ENCODE measurements at regions not wholly inside any gene's neighbourhood (a gene's known extent, or its start where the extent isn't known, plus 50 kb on each side); places are given as distances from the start of the nearest gene placed in this dataset.
A peak's percentile ranks its signal among the peaks of the same experiment; 100 is the strongest.

- no peak overlapping the region for H3K4me3 ChIP-seq (ENCODE audit: low read length)
- H2AFZ ChIP-seq (ENCODE audit: low read length) = no peak overlapping the region
- H3K9me3 ChIP-seq (replicated peaks; ENCODE audit: insufficient read depth, low read length) = no peaks in the 10 kb centered on the region
- H3K36me3 ChIP-seq (replicated peaks; ENCODE audit: insufficient read depth, low read length) = no peaks in the 10 kb centered on the region
- no peak overlapping the region for H3K4me2 ChIP-seq (ENCODE audit: low read depth, low read length)
- no peaks in the 10 kb centered on the region for H3K79me2 ChIP-seq (ENCODE audit: low read length)
- H3K27ac ChIP-seq (ENCODE audit: low read length) = no peak overlapping the region
- no peaks in the 10 kb centered on the region for H3K4me1 ChIP-seq (ENCODE audit: low read length)
- no peak for DNase-seq
- no peaks in the 10 kb centered on the region for H3F3A ChIP-seq (ENCODE audit: insufficient read depth, low read length)
- no peaks in the 10 kb centered on the region for H3K9me2 ChIP-seq (replicated peaks; ENCODE audit: insufficient read depth, low read length)
- TF ChIP-seq CTCF (IDR thresholded peaks at IDR 0.05; ENCODE audit: low read length) (no peak), EZH2 (optimal IDR thresholded peaks at IDR 0.05; ENCODE audit: low read depth, low read length) (no peak), EZH2phosphoT487 (IDR thresholded peaks at IDR 0.05; ENCODE audit: low read length) (no peak)
- H4K20me1 ChIP-seq (ENCODE audit: insufficient read depth, low read length) = no peaks in the 10 kb centered on the region
- H3K9ac ChIP-seq (ENCODE audit: low read length) = no peak overlapping the region
- peaks cover 65% of the 10 kb centered on the region for H3K27me3 ChIP-seq (replicated peaks; ENCODE audit: insufficient read depth, low read length)
Measured at GRCh38 chr15:77706482-77707244, 74.0 kb upstream of the LINGO1 start.

GRCh38 chr15:77702211-77702957, 69.7 kb upstream of the LINGO1 start:
- TF ChIP-seq EZH2 (optimal IDR thresholded peaks at IDR 0.05; ENCODE audit: low read depth, low read length) = no peak
- no peak for TF ChIP-seq CTCF (IDR thresholded peaks at IDR 0.05; ENCODE audit: low read length)
- TF ChIP-seq EZH2phosphoT487 (IDR thresholded peaks at IDR 0.05; ENCODE audit: low read length) = no peak
- H3K4me3 ChIP-seq (ENCODE audit: low read length) = no peak overlapping the region
- no peak overlapping the region for H3K4me2 ChIP-seq (ENCODE audit: low read depth, low read length)
- H3K9me3 ChIP-seq (replicated peaks; ENCODE audit: insufficient read depth, low read length) = no peaks in the 10 kb centered on the region
- no peak overlapping the region for H3K27ac ChIP-seq (ENCODE audit: low read length)
- H3F3A ChIP-seq (ENCODE audit: insufficient read depth, low read length) = no peaks in the 10 kb centered on the region
- H2AFZ ChIP-seq (ENCODE audit: low read length) = no peak overlapping the region
- DNase-seq = peak; percentile 28
- H3K4me1 ChIP-seq (ENCODE audit: low read length) = no peaks in the 10 kb centered on the region
- no peaks in the 10 kb centered on the region for H3K79me2 ChIP-seq (ENCODE audit: low read length)
- H3K9ac ChIP-seq (ENCODE audit: low read length) = no peak overlapping the region
- H3K36me3 ChIP-seq (replicated peaks; ENCODE audit: insufficient read depth, low read length) = no peaks in the 10 kb centered on the region
- H3K9me2 ChIP-seq (replicated peaks; ENCODE audit: insufficient read depth, low read length) = no peaks in the 10 kb centered on the region
- no peaks in the 10 kb centered on the region for H4K20me1 ChIP-seq (ENCODE audit: insufficient read depth, low read length)
- H3K27me3 ChIP-seq (replicated peaks; ENCODE audit: insufficient read depth, low read length) = peaks cover 34% of the 10 kb centered on the region

GRCh38 chr15:77698481-77698880, 65.8 kb upstream of the LINGO1 start:
- H3K4me3 ChIP-seq (ENCODE audit: low read length) = no peak overlapping the region
- no peak for DNase-seq
- no peak overlapping the region for H3K4me2 ChIP-seq (ENCODE audit: low read depth, low read length)
- H3K9me3 ChIP-seq (replicated peaks; ENCODE audit: insufficient read depth, low read length) = no peaks in the 10 kb centered on the region
- no peaks in the 10 kb centered on the region for H3K36me3 ChIP-seq (replicated peaks; ENCODE audit: insufficient read depth, low read length)
- no peak overlapping the region for H2AFZ ChIP-seq (ENCODE audit: low read length)
- no peaks in the 10 kb centered on the region for H3K4me1 ChIP-seq (ENCODE audit: low read length)
- no peak for TF ChIP-seq CTCF (IDR thresholded peaks at IDR 0.05; ENCODE audit: low read length)
- TF ChIP-seq EZH2phosphoT487 (IDR thresholded peaks at IDR 0.05; ENCODE audit: low read length) = no peak
- TF ChIP-seq EZH2 (optimal IDR thresholded peaks at IDR 0.05; ENCODE audit: low read depth, low read length) = no peak
- H3F3A ChIP-seq (ENCODE audit: insufficient read depth, low read length) = no peaks in the 10 kb centered on the region
- H3K9ac ChIP-seq (ENCODE audit: low read length) = no peak overlapping the region
- H3K27me3 ChIP-seq (replicated peaks; ENCODE audit: insufficient read depth, low read length) = peaks cover 42% of the 10 kb centered on the region
- no peaks in the 10 kb centered on the region for H3K79me2 ChIP-seq (ENCODE audit: low read length)
- H3K9me2 ChIP-seq (replicated peaks; ENCODE audit: insufficient read depth, low read length) = no peaks in the 10 kb centered on the region
- H4K20me1 ChIP-seq (ENCODE audit: insufficient read depth, low read length) = no peaks in the 10 kb centered on the region
- H3K27ac ChIP-seq (ENCODE audit: low read length) = no peak overlapping the region

Data from MM.1S (cell line).